K562 (cell line): ENCODE measurements at regions not wholly inside any gene's neighbourhood (a gene's known extent, or its start where the extent isn't known, plus 50 kb on each side); places are given as distances from the start of the nearest gene placed in this dataset.

ENCODE experiments used
- PHF8 ChIP-seq: fragments of 200-600 bp; sonication (generic); IDR thresholded peaks from 2 replicates; pipeline ENCODE4 v1.6.1; 2012; ENCODE audit warnings: mixed run types, mild to moderate bottlenecking, inconsistent platforms, low read length, moderate library complexity, borderline replicate concordance
- PTBP1 ChIP-seq: fragments of 200-400 bp; formaldehyde crosslinking; IDR thresholded peaks from 2 replicates; pipeline ENCODE4 v1.6.1; 2017; ENCODE audit warnings: low read depth, low read length

GRCh38 chr3:188948281-188948996 lies 223.3 kb upstream of the TPRG1 start:
- TF ChIP-seq PHF8 (no peak), PTBP1 (no peak)
